GM23338 (cell line): ENCODE measurements at regions not wholly inside any gene's neighbourhood (a gene's known extent, or its start where the extent isn't known, plus 50 kb on each side); places are given as distances from the start of the nearest gene placed in this dataset.

ENCODE experiments used
- ATAC-seq: fragments of 200-7000 bp; cut with Tn5 transposase; 3 replicates; pipeline ENCODE4 v1.9.1; 2020
- DNase-seq: peaks from one replicate; pipeline ENCODE4 v3.0.0-alpha.2; 2015; ENCODE audit warnings: low spot score
- H2AFZ ChIP-seq: fragments of 200-600 bp; sonication (generic); 2 replicates; pipeline ENCODE4 v1.8.0; 2016; ENCODE audit warnings: antibody characterized with exemption, mild to moderate bottlenecking, moderate library complexity
- H3F3A ChIP-seq: fragments of 200-600 bp; sonication (generic); replicated peaks from 2 replicates; pipeline ENCODE4 v1.8.0; 2017; ENCODE audit warnings: antibody characterized with exemption, mixed run types, low read depth
- H3K27ac ChIP-seq: fragments of 200-600 bp; sonication (generic); 2 replicates; pipeline ENCODE4 v1.6.1; 2016; ENCODE audit warnings: low read depth
- H3K27me3 ChIP-seq: fragments of 200-600 bp; sonication (generic); 2 replicates; pipeline ENCODE4 v1.8.0; 2016; ENCODE audit warnings: mild to moderate bottlenecking, mixed run types, moderate library complexity; ENCODE audit not compliant: insufficient read depth
- H3K36me3 ChIP-seq: fragments of 200-600 bp; sonication (generic); 2 replicates; pipeline ENCODE4 v1.8.0; 2016; ENCODE audit warnings: mild to moderate bottlenecking; ENCODE audit not compliant: insufficient read depth
- H3K4me1 ChIP-seq: fragments of 200-600 bp; sonication (generic); 2 replicates; pipeline ENCODE4 v1.8.0; 2016; ENCODE audit warnings: mild to moderate bottlenecking, moderate library complexity; ENCODE audit not compliant: insufficient read depth
- H3K4me2 ChIP-seq: fragments of 200-600 bp; sonication (generic); 2 replicates; pipeline ENCODE4 v1.7.1; 2017; ENCODE audit warnings: mixed run types
- H3K4me3 ChIP-seq: fragments of 200-600 bp; sonication (generic); 2 replicates; pipeline ENCODE4 v1.6.1; 2016; ENCODE audit warnings: mixed run types
- H3K79me2 ChIP-seq: fragments of 200-600 bp; sonication (generic); replicated peaks from 2 replicates; pipeline ENCODE4 v1.8.0; 2017; ENCODE audit warnings: mild to moderate bottlenecking; ENCODE audit not compliant: insufficient read depth
- H3K9me2 ChIP-seq: fragments of 200-600 bp; sonication (generic); 2 replicates; pipeline ENCODE4 v1.8.0; 2017; ENCODE audit not compliant: insufficient read depth
- H4K20me1 ChIP-seq: fragments of 200-600 bp; sonication (generic); replicated peaks from 2 replicates; pipeline ENCODE4 v1.8.0; 2017; ENCODE audit warnings: mild to moderate bottlenecking; ENCODE audit not compliant: insufficient read depth
- H3K27ac Mint-ChIP-seq: 2 replicates; pipeline ENCODE4 v1.8.0; 2020; ENCODE audit warnings: inconsistent platforms, mild to moderate bottlenecking, moderate library complexity, mixed read lengths
- H3K27me3 Mint-ChIP-seq: 3 replicates; pipeline ENCODE4 v1.8.0; 2022; ENCODE audit warnings: low read depth, mild to moderate bottlenecking, moderate library complexity, mixed read lengths, inconsistent platforms; ENCODE audit not compliant: insufficient read depth, poor library complexity
- H3K36me3 Mint-ChIP-seq: 3 replicates; pipeline ENCODE4 v1.8.0; 2021; ENCODE audit warnings: low read depth, mild to moderate bottlenecking, inconsistent platforms, moderate library complexity, mixed read lengths
- H3K4me1 Mint-ChIP-seq: 3 replicates; pipeline ENCODE4 v1.8.0; 2020; ENCODE audit warnings: mild to moderate bottlenecking, inconsistent platforms, mixed read lengths
- H3K4me3 Mint-ChIP-seq: 3 replicates; pipeline ENCODE4 v1.8.0; 2021; ENCODE audit warnings: moderate library complexity, mild to moderate bottlenecking, inconsistent platforms, mixed read lengths
- H3K9me3 Mint-ChIP-seq: 3 replicates; pipeline ENCODE4 v1.8.0; 2020; ENCODE audit warnings: moderate library complexity, mild to moderate bottlenecking, inconsistent platforms, mixed read lengths
- CREB1 ChIP-seq: fragments of 250-450 bp; sonication (Bioruptor Pico); IDR thresholded peaks from 2 replicates; pipeline ENCODE4 v1.5.0; 2020; ENCODE audit warnings: low read depth, mild to moderate bottlenecking, moderate library complexity
- EZH2 ChIP-seq: fragments of 200-600 bp; sonication (generic); IDR thresholded peaks from one replicate; pipeline ENCODE4 v1.8.0; 2017; ENCODE audit warnings: antibody characterized with exemption, mild to moderate bottlenecking, low read depth; ENCODE audit not compliant: unreplicated experiment
- EZH2phosphoT487 ChIP-seq: fragments of 200-600 bp; sonication (generic); IDR thresholded peaks from one replicate; pipeline ENCODE4 v1.8.1; 2018; ENCODE audit warnings: antibody characterized with exemption; ENCODE audit not compliant: unreplicated experiment
- JUNB ChIP-seq: IDR thresholded peaks from one replicate; pipeline ENCODE4 v1.6.1; 2016; ENCODE audit warnings: antibody characterized with exemption; ENCODE audit not compliant: unreplicated experiment
- NANOG ChIP-seq: IDR thresholded peaks from 2 replicates; pipeline ENCODE4 v1.6.1; 2016; ENCODE audit warnings: antibody characterized with exemption, borderline replicate concordance
- POLR2AphosphoS5 ChIP-seq: IDR thresholded peaks from 2 replicates; pipeline ENCODE4 v1.6.1; 2016; ENCODE audit warnings: antibody characterized with exemption, low read depth
- REST ChIP-seq: IDR thresholded peaks from one replicate; pipeline ENCODE4 v1.6.1; 2018; ENCODE audit warnings: antibody characterized with exemption; ENCODE audit not compliant: unreplicated experiment
- STAT1 ChIP-seq: IDR thresholded peaks from one replicate; pipeline ENCODE4 v1.6.1; 2016; ENCODE audit warnings: antibody characterized with exemption; ENCODE audit not compliant: unreplicated experiment
- ZNF114 ChIP-seq: fragments of 250-450 bp; sonication (Bioruptor Pico); IDR thresholded peaks from 2 replicates; pipeline ENCODE4 v1.5.0; 2020; ENCODE audit warnings: mild to moderate bottlenecking, moderate library complexity
- ZNF331 ChIP-seq: fragments of 250-450 bp; sonication (Bioruptor Pico); IDR thresholded peaks from 2 replicates; pipeline ENCODE4 v1.5.0; 2020; ENCODE audit warnings: low read depth, mild to moderate bottlenecking, moderate library complexity
- TF ChIP-seq, protein P1 (sequence below): fragments of 250-450 bp; sonication (Bioruptor Pico); IDR thresholded peaks from 2 replicates; pipeline ENCODE4 v1.5.0; 2020; ENCODE audit warnings: mild to moderate bottlenecking, moderate library complexity
- TF ChIP-seq, protein P2 (sequence below): IDR thresholded peaks from 2 replicates; pipeline ENCODE4 v1.6.1; 2016; ENCODE audit warnings: antibody characterized with exemption
- TF ChIP-seq, protein P3 (sequence below), 2 experiments: fragments of 200-600 bp in 1 of 2; sonication (generic) in 1 of 2; conservative IDR thresholded peaks; 2 replicates each; pipeline versions ENCODE4 v1.5.1 to v1.6.1; 2016 to 2017; ENCODE audit warnings: antibody characterized with exemption in 2 of 2, low read depth in 2 of 2, mild to moderate bottlenecking in 2 of 2, moderate library complexity in 1 of 2

GRCh38 chr4:38534344-38535045 is 129.5 kb upstream of the KLF3 start:
- no peaks in the 10 kb centered on the region for H3K36me3 ChIP-seq
- Mint-ChIP-seq H3K27me3 (no peaks in the 10 kb centered on the region), H3K4me1 (peaks cover 18% of the 10 kb centered on the region), H3K4me3 (no peak overlapping the region), H3K36me3 (no peaks in the 10 kb centered on the region), H3K27ac (no peak overlapping the region), H3K9me3 (no peaks in the 10 kb centered on the region; the same call in 2 of the 3 replicates)
- no peak overlapping the region for H3K4me2 ChIP-seq
- H3K4me3 ChIP-seq = no peak overlapping the region
- no peaks in the 10 kb centered on the region for H3K79me2 ChIP-seq
- ATAC-seq = no peak
- H2AFZ ChIP-seq = no peak overlapping the region
- H3K4me1 ChIP-seq = peaks cover 9% of the 10 kb centered on the region; the same call in 1 of the 2 replicates
- no peaks in the 10 kb centered on the region for H3K9me2 ChIP-seq
- H3K27me3 ChIP-seq = no peaks in the 10 kb centered on the region
- no peaks in the 10 kb centered on the region for H3F3A ChIP-seq
- DNase-seq = no peak
- no peak for TF ChIP-seq ZNF331 (CRISPR knock-in tag)
- TF ChIP-seq, protein P1, sequence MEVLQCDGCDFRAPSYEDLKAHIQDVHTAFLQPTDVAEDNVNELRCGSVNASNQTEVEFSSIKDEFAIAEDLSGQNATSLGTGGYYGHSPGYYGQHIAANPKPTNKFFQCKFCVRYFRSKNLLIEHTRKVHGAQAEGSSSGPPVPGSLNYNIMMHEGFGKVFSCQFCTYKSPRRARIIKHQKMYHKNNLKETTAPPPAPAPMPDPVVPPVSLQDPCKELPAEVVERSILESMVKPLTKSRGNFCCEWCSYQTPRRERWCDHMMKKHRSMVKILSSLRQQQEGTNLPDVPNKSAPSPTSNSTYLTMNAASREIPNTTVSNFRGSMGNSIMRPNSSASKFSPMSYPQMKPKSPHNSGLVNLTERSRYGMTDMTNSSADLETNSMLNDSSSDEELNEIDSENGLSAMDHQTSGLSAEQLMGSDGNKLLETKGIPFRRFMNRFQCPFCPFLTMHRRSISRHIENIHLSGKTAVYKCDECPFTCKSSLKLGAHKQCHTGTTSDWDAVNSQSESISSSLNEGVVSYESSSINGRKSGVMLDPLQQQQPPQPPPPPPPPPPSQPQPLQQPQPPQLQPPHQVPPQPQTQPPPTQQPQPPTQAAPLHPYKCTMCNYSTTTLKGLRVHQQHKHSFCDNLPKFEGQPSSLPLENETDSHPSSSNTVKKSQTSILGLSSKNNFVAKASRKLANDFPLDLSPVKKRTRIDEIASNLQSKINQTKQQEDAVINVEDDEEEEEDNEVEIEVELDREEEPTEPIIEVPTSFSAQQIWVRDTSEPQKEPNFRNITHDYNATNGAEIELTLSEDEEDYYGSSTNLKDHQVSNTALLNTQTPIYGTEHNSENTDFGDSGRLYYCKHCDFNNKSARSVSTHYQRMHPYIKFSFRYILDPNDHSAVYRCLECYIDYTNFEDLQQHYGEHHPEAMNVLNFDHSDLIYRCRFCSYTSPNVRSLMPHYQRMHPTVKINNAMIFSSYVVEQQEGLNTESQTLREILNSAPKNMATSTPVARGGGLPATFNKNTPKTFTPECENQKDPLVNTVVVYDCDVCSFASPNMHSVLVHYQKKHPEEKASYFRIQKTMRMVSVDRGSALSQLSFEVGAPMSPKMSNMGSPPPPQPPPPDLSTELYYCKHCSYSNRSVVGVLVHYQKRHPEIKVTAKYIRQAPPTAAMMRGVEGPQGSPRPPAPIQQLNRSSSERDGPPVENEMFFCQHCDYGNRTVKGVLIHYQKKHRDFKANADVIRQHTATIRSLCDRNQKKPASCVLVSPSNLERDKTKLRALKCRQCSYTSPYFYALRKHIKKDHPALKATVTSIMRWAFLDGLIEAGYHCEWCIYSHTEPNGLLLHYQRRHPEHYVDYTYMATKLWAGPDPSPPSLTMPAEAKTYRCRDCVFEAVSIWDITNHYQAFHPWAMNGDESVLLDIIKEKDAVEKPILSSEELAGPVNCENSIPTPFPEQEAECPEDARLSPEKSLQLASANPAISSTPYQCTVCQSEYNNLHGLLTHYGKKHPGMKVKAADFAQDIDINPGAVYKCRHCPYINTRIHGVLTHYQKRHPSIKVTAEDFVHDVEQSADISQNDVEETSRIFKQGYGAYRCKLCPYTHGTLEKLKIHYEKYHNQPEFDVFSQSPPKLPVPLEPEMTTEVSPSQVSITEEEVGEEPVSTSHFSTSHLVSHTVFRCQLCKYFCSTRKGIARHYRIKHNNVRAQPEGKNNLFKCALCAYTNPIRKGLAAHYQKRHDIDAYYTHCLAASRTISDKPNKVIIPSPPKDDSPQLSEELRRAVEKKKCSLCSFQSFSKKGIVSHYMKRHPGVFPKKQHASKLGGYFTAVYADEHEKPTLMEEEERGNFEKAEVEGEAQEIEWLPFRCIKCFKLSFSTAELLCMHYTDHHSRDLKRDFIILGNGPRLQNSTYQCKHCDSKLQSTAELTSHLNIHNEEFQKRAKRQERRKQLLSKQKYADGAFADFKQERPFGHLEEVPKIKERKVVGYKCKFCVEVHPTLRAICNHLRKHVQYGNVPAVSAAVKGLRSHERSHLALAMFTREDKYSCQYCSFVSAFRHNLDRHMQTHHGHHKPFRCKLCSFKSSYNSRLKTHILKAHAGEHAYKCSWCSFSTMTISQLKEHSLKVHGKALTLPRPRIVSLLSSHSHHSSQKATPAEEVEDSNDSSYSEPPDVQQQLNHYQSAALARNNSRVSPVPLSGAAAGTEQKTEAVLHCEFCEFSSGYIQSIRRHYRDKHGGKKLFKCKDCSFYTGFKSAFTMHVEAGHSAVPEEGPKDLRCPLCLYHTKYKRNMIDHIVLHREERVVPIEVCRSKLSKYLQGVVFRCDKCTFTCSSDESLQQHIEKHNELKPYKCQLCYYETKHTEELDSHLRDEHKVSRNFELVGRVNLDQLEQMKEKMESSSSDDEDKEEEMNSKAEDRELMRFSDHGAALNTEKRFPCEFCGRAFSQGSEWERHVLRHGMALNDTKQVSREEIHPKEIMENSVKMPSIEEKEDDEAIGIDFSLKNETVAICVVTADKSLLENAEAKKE (CRISPR knock-in tag) = no peak
- no peak for TF ChIP-seq ZNF114 (CRISPR knock-in tag)
- TF ChIP-seq POLR2AphosphoS5 = no peak
- TF ChIP-seq, protein P2, sequence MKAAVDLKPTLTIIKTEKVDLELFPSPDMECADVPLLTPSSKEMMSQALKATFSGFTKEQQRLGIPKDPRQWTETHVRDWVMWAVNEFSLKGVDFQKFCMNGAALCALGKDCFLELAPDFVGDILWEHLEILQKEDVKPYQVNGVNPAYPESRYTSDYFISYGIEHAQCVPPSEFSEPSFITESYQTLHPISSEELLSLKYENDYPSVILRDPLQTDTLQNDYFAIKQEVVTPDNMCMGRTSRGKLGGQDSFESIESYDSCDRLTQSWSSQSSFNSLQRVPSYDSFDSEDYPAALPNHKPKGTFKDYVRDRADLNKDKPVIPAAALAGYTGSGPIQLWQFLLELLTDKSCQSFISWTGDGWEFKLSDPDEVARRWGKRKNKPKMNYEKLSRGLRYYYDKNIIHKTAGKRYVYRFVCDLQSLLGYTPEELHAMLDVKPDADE = no peak
- TF ChIP-seq CREB1 (CRISPR knock-in tag) = no peak
- TF ChIP-seq STAT1 = no peak
- no peak for TF ChIP-seq NANOG
- TF ChIP-seq, protein P3, sequence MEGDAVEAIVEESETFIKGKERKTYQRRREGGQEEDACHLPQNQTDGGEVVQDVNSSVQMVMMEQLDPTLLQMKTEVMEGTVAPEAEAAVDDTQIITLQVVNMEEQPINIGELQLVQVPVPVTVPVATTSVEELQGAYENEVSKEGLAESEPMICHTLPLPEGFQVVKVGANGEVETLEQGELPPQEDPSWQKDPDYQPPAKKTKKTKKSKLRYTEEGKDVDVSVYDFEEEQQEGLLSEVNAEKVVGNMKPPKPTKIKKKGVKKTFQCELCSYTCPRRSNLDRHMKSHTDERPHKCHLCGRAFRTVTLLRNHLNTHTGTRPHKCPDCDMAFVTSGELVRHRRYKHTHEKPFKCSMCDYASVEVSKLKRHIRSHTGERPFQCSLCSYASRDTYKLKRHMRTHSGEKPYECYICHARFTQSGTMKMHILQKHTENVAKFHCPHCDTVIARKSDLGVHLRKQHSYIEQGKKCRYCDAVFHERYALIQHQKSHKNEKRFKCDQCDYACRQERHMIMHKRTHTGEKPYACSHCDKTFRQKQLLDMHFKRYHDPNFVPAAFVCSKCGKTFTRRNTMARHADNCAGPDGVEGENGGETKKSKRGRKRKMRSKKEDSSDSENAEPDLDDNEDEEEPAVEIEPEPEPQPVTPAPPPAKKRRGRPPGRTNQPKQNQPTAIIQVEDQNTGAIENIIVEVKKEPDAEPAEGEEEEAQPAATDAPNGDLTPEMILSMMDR (conservative IDR thresholded peaks at IDR 0.05; ENCODE audit: low read depth in 2 of 2) = no peak
- TF ChIP-seq REST = no peak
- TF ChIP-seq JUNB = no peak
- no peak for TF ChIP-seq EZH2phosphoT487
- TF ChIP-seq EZH2 = no peak
- no peak overlapping the region for H3K27ac ChIP-seq
- no peaks in the 10 kb centered on the region for H4K20me1 ChIP-seq
